ENCODE measurements at regions not wholly inside any gene's neighbourhood (a gene's known extent, or its start where the extent isn't known, plus 50 kb on each side); places are given as distances from the start of the nearest gene placed in this dataset.
"Not testable (repeated sequence)": the region's sequence is repeated elsewhere in the genome, so short reads cannot be mapped to it uniquely, and the experiment has no call there.

GRCh38 chr13:89518289-89519077 is 1829.0 kb upstream of the MIR17HG start:
- DNase-seq, result no peak

DNA sequence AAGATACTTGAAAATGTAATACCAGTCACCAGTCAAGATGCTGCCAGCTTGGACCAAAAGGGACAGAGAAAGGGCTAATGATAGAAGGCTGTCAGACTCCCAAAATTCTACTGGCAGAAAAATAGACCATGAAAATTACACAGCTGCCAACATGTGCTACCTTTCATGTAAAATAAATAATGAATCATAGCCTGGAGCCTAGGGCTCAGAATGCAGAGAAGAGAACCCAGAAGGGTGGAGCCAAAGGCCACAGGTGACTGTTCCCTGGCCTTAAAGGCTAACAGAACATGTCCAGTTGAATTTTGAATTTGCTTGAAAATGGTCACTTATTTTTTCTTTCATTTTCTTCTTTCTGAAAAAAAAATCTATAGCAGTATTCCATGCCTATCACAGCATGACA is 1827.0 kb upstream of the MIR17HG start:
- DNase-seq, result no peak

DNA sequence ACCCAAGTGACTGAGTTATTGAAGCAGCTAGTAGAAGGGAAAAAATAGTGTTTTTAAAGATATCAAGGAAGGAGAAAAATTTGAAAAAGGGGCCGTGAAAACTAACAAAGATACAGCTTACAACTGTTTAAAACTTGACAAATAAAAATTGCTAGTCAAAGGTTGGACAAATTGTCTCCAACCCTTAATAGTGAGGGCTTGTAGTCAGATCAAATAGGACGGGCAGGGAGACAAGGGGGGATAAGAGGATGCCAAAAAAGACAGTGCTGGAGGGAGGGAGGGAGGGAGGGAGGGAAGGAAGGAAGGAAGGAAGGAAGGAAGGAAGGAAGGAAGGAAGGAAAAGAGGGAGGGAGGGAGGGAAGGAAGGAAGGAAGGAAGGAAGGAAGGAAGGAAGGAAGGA is 1825.8 kb upstream of the MIR17HG start:
- DNase-seq, result not testable (repeated sequence)

DNA sequence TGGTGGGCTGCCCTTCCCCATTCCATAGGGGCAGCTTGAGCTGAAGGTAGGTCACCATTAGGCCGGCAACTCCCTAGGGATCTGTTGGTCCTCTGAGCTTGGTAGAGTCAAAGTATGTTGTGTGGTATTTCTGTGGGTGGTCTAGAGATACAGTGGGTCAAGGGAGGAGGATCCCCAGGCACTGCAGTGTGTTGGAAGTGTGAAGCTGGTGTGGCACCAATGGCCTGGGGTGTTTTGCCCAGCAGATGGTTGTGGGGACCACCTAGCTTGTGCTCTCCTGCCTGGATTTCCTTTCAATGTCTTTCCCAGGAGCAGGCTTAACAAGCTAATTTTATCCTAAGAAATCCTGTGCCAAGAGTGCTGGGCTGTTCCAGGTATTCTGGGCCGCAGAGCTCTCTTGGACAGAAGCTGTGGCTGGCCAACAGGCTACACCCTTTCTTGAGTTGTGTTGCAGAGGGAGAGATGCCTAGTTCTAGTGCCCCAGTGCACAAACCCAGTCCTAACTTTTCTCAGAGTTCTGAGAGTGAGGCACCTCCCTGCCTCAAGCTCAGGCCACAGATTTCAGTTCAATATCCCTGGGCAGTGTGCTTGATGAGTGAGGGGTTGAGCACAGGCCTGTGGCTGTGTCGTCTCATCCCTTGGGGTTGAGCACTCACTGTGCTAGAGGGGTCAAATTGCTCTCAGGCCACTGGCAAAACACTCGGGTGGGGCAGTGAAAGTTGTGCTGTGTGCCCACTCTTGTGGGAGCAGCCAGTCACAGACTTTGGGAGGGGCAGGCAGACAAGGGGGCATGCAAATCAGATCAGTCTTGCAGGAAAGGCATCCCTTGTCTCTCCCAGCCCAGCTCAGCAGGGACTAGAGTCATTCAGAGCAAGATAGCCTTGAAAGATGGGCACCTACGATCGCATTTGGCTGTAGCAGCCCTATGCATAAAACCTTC is 1806.1 kb upstream of the MIR17HG start:
- DNase-seq, result no peak

- DNase-seq, result no peak
Observed at GRCh38 chr13:89550938-89551337, 1796.5 kb upstream of the MIR17HG start.

DNA sequence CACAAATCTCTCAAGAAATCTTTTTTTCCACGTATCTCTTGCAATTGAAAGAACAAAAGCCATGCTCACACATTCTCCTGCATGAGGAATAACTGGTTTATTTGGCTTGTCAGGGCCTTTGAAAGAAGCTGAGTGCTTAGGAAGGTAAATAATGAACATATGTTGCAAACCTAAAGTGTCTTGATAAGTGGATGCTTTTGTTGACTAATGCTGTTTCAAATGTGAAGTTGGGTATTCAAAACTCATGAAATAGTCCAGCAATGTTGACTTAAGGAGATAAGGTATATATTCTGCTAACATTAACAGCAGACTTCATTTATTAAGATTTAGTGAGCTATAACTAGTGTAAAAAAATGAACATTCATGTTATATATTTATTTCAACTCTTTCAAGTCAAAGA is 1792.7 kb upstream of the MIR17HG start:
- peak; percentile 91 for DNase-seq

- DNase-seq, result no peak
Observed at GRCh38 chr13:89565476-89566100, 1781.9 kb upstream of the MIR17HG start.

- DNase-seq, result no peak
Observed at GRCh38 chr13:89567025-89567424, 1780.5 kb upstream of the MIR17HG start.

DNA sequence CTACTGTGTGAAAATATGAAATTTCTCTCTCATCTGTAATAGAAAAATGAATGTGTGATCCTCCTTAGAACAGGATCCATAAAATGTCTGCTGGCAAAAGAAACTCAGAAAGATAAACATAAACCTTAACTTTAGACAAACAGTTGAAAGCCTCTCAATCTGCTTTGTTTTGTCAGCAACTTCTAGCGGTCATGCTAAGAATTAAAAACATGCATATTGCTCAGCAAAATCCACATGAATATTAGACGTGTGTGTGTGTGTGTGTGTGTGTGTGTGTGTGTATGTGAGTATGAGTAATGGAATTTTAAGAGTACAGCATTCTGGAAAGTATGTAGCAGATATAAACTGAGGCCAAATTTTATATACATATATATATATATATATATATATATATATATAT is 1779.2 kb upstream of the MIR17HG start:
- no peak for DNase-seq

DNA sequence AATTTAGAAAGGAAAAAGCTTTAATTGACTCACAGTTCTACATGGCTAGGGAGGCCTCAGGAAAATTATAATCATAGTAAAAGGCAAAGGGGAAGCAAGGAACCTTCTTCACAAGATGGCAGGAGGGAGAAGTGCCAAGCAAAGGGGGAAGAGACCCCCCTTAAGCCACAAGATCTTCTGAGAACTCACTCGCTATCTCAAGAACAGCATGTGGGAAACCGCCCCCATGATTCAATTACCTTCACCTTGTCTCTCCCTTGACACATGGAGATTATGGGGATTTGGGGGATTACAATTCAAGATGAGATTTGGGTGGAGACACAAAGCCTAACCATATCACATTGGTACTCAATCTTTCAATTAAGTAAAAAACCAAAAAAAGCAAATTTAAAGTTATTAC is 1778.7 kb upstream of the MIR17HG start:
- DNase-seq, result no peak

GRCh38 chr13:89571676-89572075 is 1775.8 kb upstream of the MIR17HG start:
- DNase-seq, result no peak

GRCh38 chr13:89574077-89574476 is 1773.4 kb upstream of the MIR17HG start:
- no peak for DNase-seq

GRCh38 chr13:89577301-89577700 is 1770.2 kb upstream of the MIR17HG start:
- no peak for DNase-seq

DNA sequence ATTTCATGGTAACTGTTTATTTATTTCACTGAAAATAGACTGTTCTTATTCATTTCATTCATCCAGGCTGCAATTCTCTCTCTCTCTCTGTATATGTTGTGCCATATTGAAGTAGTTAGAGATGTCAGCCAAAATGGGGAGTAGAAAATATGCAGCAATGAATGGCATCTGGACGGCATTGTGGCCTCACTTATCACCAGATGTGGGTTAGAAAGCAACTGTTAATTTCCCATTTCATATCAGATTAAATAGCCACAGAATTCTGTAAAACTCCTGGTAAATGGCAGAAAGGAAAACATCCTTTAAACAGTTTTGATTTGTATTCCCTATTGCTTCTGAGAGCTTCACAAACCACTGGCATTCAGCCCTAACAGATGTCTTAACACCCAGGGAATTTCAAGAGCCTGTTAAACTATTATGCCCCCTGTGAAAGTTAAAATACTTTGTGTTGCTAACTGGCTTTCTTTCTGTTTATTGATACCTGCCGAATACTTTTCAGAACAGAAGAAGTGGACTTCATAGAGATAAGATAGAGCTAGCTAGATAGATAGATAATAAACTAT is 1763.3 kb upstream of the MIR17HG start:
- no peak for DNase-seq

DNA sequence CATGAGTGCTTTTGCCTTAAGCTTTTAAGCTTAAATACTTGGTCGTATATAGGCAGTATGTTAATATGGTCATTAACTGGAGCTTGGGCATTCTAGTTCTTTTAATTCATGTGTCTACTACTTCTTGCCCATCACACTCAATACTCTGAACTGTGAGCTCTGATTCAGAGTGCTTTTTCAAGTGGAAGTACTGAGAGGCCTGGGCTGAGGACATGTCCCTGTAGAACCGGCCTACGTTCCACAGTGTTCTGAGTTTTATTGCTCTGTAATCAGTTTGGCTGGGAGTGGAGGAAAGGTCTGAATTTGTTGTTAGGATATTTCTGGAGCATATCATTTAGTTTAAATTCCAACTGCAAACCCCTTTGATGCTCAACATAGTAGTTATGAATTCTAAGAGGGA is 1744.8 kb upstream of the MIR17HG start:
- no peak for DNase-seq

GRCh38 chr13:89603187-89603586 is 1744.3 kb upstream of the MIR17HG start:
- no peak for DNase-seq

GRCh38 chr13:89609318-89609717 is 1738.2 kb upstream of the MIR17HG start:
- no peak for DNase-seq

GRCh38 chr13:89610331-89610730 is 1737.2 kb upstream of the MIR17HG start:
- DNase-seq, result no peak

- DNase-seq, result no peak
Observed at GRCh38 chr13:89610881-89611280, 1736.6 kb upstream of the MIR17HG start.

DNA sequence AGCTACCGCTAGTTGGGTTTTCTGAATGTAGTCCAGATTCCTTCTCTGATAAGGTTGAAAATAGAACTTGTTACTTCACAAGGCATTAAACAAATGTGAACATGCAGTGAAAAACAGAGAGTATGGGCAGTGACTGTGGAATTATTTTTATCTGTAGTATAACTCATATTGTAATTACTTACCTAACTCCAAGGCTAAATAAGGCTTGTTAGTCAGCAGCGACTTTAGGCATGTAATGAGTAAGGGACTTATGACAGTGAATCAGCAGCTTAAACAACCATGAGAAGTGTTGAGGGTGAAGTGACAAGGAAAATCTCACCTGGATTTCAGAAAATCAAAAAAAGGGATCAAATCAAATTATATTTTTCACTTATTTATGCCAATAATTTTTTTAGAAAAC is 1719.5 kb upstream of the MIR17HG start:
- no peak for DNase-seq

DNA sequence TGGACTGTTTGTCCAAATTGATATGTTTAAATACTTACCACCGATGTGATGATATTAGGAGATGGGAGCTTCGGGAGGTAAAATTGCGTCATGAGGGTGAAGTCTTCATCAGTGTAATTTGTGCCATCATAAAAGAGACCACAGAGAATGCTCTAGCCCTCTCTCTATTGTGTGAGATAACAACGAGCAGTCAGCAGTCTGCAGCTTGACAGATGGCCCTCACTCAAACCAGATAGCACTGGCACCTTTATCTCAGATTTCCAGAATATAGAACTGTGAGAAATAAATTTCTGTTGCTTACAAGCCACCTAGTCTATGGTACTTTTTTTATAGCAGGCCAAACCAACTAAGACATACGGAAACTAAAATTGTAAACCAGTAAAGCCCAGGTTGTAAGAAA is 1718.9 kb upstream of the MIR17HG start:
- no peak for DNase-seq

- no peak for DNase-seq
Observed at GRCh38 chr13:89650226-89650625, 1697.3 kb upstream of the MIR17HG start.

GRCh38 chr13:89660752-89661151 is 1686.7 kb upstream of the MIR17HG start:
- no peak for DNase-seq
